ENCODE measurements at regions not wholly inside any gene's neighbourhood (a gene's known extent, or its start where the extent isn't known, plus 50 kb on each side); places are given as distances from the start of the nearest gene placed in this dataset.

- DNase-seq (no peak), ATAC-seq (no peak)
- TF ChIP-seq CTCF (IDR thresholded peaks at IDR 0.05): no peak
- 75 to 83% methylated on average over 6 of the region's 6 CpGs for WGBS, 2 donors
- Histone ChIP-seq H3K9me3 (peaks cover 0 to 12% (median 0%) of the 10 kb centered on the region in 11 donors), H3K27ac (no peak overlapping the region), H3K4me3 (no peak overlapping the region), H3K36me3 (no peaks in the 10 kb centered on the region), H3K27me3 (no peaks in the 10 kb centered on the region), H3K4me1 (no peaks in the 10 kb centered on the region)
- intact Hi-C loops (cut with DNase I): no loop called here
Measured at GRCh38 chr6:71134929-71135642, 153.5 kb upstream of the OGFRL1 start.

GRCh38 chr6:71137973-71138372 lies 150.6 kb upstream of the OGFRL1 start:
- H3K9me3 ChIP-seq: peaks cover 0 to 17% (median 0%) of the 10 kb centered on the region in 11 donors
- no peaks in the 10 kb centered on the region for H3K4me1 ChIP-seq
- ATAC-seq: no peak
- no peaks in the 10 kb centered on the region for H3K36me3 ChIP-seq
- no peak for DNase-seq
- TF ChIP-seq CTCF (IDR thresholded peaks at IDR 0.05): no peak
- whole genome bisulfite sequencing, 2 donors: 78 to 83% methylated on average over 1 of the region's 1 CpG
- H3K27ac ChIP-seq: no peak overlapping the region
- no peak overlapping the region for H3K4me3 ChIP-seq
- intact Hi-C loops (cut with DNase I): no loop called here
- no peaks in the 10 kb centered on the region for H3K27me3 ChIP-seq

- WGBS, 2 donors: 52 to 59% methylated on average over 2 of the region's 2 CpGs
- Histone ChIP-seq H3K4me3 (no peak overlapping the region), H3K9me3 (peaks cover 0 to 17% (median 0%) of the 10 kb centered on the region in 11 donors), H3K4me1 (no peaks in the 10 kb centered on the region), H3K27me3 (no peaks in the 10 kb centered on the region), H3K27ac (no peak overlapping the region), H3K36me3 (no peaks in the 10 kb centered on the region)
- TF ChIP-seq CTCF (IDR thresholded peaks at IDR 0.05): no peak
- ATAC-seq (no peak), DNase-seq (no peak)
- intact Hi-C loops (cut with DNase I): no loop called here
Measured at GRCh38 chr6:71138376-71138775, 150.2 kb upstream of the OGFRL1 start.

GRCh38 chr6:71139249-71139648 lies 149.4 kb upstream of the OGFRL1 start:
- no peak for ATAC-seq

More at GRCh38 chr6:71139249-71139648, 149.4 kb upstream of the OGFRL1 start:
- Histone ChIP-seq H3K9me3 (peaks cover 0 to 17% (median 0%) of the 10 kb centered on the region in 11 donors), H3K4me1 (no peaks in the 10 kb centered on the region), H3K27me3 (no peaks in the 10 kb centered on the region), H3K4me3 (no peak overlapping the region), H3K27ac (no peak overlapping the region), H3K36me3 (no peaks in the 10 kb centered on the region)
- no peak for DNase-seq
- TF ChIP-seq CTCF (IDR thresholded peaks at IDR 0.05): no peak
- intact Hi-C loops (cut with DNase I): no loop called here
- WGBS, 2 donors: 86 to 93% methylated on average over 3 of the region's 3 CpGs
